HG02588 (cell line): ENCODE measurements at regions not wholly inside any gene's neighbourhood (a gene's known extent, or its start where the extent isn't known, plus 50 kb on each side); places are given as distances from the start of the nearest gene placed in this dataset.
"Not testable (repeated sequence)": the region's sequence is repeated elsewhere in the genome, so short reads cannot be mapped to it uniquely, and the experiment has no call there.

ENCODE experiments used
- ATAC-seq: cut with Tn5 transposase; IDR thresholded peaks from one replicate; pipeline ENCODE4 v1.9.1; 2021; ENCODE audit warnings: mild to moderate bottlenecking, moderate library complexity; ENCODE audit not compliant: unreplicated experiment

DNA sequence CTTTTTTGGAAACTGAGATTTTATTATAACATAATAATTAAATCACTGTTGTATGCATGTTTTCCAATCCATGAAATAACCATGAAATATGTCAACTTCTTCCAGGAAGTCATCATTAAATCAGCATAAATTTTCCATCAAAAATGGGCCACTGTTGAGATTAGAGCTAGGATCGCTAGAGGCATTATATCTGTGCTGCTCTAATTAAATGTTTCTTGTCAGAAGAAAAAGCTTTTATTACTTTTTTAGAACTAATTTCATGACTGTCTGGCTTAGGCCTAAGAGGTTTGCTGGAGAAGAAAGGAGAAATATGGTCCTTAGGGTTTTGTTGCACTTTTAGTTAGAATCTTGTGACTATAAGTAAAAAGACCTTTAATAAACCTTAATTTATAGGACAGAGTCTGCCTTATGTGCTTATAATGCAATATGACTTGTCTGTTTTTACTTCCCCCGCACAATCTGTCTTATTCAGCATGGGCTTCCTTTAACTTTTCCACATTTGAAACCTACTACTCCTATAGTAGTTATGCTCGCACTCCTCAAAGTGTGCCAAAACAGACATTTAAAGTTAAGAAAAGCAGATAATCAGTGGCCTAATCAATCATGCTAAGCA, 363.4 kb upstream of the GCFC2 start:
- ATAC-seq = no peak

DNA sequence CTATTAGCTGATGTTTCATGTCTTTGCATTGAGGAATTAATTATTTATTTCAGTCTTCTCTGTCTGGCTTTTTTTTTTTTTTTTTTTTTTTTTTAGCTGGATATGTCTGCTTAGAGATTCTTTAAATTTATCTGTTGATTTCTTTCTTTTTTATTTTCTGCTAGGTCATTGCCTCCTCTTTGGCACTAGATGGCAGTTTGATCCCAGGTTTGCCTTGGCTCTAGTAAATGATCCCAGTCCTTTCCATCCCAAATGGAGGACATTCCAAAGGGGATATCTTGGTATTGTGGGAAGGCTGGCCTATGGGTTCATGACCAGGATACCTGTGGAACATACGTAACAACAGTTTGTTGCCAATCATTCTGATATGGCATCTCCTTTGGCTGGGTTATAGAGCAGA, 339.5 kb upstream of the GCFC2 start:
- ATAC-seq = no peak

DNA sequence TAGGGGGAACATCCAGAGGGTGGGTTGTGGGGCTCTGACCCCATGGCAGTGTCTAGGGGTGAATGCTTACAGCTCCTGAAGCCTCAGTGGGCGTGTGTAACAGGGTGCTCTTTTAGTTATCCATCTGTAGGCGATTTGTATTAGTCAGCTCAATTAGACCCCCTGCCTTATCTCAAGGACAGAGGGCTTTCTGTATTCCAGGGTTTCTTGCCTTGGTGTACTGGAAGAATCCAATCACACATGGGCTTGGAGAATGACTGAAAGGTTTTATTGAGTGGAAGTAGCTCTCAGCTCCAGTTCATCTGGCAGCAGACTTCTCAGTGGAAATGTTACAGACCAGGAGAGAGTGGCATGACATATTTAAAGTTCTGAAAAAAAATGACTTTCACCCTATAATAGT, 334.0 kb upstream of the GCFC2 start:
- ATAC-seq = no peak

DNA sequence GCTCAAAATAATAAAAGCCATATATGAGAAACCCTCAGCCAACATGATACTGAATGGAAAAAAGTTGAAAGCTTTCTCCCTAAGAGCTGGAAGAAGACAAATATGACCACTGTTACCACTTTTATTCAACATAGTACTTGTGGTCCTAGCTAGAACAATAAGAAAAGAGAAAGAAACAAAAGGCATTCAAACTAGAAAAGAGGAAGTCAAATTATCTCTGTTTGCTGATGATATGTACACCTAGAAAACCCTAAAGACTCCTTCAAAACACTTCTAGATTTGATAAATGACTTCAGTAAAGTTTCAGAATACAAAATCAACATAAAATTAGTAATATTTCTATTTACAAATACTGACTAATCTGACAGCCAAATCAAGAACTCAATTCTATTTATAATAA, 328.8 kb upstream of the GCFC2 start:
- no peak for ATAC-seq

DNA sequence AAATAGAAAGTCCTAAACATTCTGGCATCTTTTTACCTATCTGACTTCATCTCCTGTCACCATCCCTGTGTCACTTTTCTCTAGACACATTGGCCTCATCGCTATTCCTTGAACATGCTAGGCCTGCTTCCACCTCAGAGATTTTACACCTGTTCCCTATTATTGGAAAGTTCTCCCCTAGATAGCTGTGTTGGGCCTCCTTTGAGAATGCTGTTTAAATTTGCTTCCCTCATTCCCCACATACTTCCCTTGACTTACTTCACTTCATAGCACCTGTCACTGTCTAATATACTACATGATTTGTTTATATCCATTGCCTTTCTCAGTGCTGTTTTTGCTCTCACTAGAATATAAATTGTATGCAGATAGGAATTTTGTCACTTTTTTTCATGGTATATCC, 317.0 kb upstream of the GCFC2 start:
- no peak for ATAC-seq

DNA sequence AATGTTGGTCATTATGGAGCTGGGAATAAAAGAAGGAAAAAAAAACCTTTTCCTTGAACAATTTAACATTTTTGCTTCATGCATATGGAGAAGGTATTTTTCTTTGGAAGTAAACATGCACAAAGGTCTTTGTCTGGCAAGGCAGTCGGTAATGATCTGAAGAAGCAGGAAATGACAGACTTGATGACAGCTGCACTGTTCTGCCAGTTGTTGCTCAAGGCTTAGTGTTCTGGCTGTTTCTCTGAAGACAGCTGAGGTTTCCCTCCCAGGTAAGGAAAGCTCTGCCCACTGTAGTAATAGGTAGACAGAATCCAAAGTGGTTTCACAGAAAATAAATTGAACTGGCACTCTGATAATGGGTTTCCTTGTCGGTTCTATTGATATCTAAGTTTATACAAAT, 308.4 kb upstream of the GCFC2 start:
- ATAC-seq = no peak

DNA sequence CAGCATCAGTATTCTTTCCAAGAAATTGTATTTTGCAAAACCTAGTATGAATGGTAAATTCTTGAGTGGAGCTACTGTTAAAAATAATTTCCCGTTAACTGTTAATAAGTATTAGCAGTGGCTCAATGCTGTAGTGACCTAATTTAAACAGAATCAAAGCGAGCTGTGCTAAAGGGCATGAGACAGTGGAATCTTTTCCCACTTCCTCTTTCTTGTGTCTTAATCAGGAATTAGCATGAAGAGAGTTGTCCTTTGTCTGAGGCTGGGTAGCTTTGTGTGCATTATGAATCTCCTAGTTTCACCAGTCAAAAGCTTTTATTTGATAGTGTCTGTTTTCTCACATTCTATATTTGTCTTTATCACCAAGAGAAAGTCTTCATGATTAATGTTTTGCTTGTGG, 298.8 kb upstream of the GCFC2 start:
- ATAC-seq = no peak

DNA sequence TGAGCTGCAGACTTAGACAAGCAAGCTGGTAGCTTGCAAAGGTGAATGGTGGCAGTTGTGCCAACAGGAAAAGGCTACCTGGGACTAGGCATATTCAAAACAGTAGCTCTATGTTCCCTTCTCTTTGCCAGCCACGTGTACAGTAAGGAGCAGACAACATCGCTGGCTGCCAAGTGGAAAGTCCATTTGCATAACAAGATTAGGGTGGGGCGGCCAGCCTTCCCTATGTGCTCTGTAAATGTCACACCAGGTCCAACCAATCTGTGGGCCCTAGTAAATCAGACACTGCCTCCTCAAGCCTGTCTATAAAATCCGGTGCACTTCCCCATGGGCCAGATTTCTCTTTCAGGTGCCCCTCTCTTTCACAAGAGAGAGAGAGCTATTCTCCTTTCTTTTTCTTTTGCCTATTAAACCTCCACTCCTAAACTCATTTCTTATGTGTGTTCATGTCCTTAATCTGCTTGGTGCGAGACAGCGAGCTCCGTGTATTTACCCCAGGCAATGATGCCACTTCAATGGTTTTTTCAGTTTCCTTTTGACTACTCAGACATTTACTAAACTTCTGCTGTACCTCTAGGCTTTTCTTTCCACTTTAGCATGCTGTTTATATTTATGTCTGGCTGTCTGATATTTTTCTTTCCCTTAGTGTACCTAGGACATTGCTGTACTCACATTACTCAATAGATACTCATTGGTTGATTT, 297.4 kb upstream of the GCFC2 start:
- ATAC-seq = peak; percentile 66

DNA sequence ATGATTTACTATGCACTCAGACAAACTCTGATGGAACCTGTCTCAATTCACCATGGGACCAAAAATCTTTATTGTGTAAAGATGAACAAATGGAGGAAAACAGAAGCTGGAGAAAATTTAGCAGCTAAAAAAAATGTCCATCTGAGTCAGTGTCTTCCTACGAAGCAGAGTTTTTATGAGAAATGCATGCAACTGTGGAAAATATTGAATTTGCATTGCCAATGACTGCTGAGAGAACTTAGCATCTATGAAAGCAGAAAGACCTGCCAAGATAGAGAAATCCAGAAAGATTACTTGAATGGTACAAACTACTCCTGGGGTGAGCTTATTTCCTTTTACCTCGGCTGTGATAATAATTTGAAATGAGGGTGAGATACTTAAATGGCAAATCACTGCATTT, 289.7 kb upstream of the GCFC2 start:
- no peak for ATAC-seq

DNA sequence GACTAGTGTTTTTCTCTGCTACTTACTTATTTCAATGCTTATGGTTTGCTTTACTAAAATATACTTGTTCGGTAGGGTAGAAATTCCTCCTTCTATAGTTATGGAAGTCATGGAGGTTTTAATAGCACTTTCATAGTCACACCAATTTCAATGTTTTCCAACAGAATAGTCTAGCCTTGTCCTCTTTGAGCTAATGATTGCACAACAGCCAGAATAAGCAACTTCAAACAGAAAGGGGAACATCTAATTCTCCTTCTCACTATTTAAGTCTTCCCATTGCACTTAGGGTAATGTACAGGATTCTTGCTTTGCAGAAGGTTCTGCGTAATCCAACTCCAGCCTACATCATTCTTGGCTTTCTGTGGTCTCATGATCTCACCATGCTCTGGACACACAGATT, 287.7 kb upstream of the GCFC2 start:
- ATAC-seq = no peak

DNA sequence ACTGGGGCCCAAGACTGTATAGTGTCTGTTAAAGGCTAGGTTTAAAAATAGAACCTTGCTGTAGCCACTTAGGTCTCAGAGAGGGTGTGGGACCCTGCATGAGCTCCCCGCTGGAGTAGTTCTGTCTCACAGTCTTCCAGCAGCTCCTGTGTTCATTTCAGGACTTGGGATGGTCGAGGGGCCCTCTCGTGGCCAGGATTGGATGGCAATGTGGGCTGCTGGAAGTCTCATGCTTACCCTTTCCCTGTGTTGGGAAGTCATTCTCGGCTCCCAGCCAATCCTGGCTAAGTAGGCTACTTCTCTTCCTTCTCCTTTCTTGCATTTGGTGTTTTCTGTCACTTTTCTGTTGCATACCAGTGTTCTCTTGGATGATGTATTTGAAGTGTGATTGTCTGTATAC, 284.0 kb upstream of the GCFC2 start:
- ATAC-seq = no peak

DNA sequence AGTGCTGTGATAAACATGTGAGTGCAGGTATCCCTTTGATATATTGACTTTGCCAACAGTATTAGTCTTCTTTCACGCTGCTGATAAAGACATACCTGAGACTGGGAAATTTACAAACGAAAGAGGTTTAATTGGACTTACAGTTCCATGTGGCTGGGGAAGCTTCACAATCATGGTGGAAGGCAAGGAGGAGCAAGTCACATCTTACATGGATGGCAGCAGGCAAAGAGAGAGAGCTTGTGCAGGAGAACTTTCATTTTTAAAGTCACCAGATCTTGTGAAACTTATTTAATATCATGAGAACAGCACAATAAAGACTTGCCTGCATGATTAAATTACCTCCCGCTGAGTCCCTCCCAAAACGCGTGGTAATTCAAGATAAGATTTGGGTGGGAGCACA, 277.9 kb upstream of the GCFC2 start:
- ATAC-seq = not testable (repeated sequence)

DNA sequence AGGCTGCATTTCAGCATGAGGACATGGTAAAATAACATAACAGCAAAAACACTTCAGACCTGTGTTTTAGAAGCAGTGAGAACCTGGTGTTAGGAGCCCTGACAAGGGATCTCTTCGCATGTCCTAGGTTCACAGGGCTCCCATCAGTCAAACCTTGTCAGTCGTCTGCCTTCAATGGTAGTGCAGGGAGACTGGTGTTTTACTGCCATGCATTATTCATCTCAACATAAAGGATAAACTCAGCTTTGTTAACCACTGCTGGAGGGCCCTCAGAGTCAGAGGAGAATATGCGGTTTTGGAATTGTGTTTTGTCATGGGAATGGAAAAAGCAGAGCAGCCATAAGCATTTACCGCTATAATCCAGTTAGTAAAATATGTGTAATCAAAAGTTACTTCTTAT, 275.9 kb upstream of the GCFC2 start:
- ATAC-seq = no peak

DNA sequence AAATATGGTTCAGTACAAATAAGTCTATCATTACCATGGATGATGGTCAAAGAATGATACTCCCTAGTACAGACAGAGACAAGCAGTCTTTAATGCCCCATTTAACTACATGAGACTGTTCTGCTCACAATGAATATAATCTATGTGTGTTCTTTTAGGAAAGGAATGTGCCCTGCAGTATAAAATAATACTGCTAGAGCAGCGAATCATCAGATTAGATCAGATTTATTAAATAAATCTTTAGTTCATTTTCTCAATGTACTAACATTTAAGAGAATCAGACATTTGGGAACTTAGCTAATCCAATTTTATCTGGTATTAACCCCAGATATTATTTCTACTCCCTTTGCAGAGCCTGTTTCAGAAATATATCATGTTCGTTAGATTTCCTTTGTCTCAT, 272.0 kb upstream of the GCFC2 start:
- ATAC-seq = no peak

DNA sequence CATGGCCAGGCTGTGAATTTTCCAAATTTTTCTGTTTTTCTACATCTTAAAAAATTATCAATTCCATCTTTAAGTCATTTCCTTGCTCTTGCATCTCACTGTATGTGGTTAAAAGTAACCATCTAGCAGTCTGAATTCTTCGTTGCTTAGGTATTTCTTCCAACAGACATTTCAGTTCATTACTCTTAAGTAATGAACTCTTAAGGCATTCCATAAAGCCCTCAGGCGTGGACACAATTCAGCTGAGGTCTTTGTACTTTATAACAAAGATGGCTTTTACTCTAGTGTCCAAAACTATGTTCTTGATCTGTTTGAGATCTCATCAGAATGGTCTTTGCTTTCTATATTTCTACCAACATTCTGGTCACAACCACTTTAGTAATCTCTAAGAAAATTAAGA, 253.9 kb upstream of the GCFC2 start:
- no peak for ATAC-seq

DNA sequence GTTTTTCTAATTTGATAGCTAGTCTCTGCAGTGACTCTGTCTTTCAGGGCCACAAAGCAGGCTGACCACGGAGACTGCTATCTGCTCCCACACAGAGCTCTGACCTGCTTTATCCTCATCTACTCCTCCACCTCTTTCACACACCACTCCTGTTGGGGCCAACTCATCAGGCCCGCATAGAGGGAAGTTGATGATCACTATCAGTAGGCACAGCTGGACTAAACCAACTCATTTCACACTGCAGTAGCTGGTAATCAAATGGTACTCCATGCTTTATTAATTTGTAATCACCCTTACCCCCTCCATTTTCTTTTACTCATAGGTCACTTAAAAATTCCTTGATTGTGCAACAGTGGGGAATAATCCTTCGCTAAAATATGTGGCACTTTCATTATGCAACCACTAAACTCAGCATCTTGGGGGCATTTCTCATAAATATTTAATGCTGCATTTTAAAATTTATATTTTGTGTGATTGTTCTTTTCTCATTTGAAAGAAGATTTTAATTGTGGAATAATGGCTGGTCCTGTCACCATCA, 249.8 kb upstream of the GCFC2 start:
- ATAC-seq = no peak

DNA sequence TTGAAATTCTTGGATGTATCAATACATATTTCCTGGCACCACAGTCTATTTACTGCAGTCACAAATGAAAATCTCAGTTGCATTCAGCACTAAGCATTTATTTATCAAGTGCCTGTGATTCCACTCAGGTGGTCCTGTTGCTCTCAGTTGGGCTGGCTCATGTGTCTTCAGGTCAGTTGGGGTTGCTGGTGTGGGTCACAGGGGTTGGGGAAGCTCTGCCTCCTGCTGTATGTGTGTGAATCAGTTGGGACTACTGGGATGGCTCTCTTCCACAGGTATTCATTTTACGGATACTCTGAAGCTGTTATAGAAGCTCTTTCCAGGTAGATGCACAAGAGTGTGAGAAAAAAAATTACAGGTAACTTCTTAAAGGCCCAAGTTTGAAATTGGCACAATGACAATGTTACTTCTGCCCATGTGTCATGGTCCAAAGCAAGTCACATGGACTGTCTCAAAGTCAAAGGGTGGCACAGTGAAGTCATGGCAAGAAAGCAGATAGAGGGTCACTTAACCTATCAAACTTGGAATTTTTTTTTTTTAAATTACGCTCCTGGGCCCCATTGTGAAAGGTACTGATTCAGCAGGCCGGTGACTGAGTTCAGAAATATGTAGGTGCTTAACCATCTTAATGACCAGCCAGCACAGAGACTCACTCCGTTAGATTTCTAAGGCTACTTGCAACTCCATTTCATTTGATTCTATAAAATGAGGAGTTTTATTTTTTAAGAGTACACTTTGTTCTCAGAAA, 249.2 kb upstream of the GCFC2 start:
- no peak for ATAC-seq

DNA sequence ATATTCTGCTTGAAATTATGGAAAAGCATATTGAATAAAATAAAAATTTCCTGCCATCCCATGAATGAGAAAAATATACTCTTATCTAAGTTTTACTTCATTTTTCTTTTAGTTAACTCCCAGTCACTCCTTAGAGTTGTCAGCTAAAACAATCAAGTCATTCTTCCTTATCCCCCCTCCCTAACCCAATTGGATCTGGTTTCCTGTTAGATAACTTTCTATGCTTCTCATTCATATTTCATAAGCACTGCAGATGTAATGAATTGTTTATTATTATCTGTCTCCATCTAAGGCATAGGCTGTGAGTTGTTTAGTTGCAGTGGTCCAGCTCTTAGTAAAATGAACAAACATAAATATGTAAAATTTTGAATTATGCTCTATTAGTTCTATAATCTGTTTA, 244.0 kb upstream of the GCFC2 start:
- no peak for ATAC-seq

DNA sequence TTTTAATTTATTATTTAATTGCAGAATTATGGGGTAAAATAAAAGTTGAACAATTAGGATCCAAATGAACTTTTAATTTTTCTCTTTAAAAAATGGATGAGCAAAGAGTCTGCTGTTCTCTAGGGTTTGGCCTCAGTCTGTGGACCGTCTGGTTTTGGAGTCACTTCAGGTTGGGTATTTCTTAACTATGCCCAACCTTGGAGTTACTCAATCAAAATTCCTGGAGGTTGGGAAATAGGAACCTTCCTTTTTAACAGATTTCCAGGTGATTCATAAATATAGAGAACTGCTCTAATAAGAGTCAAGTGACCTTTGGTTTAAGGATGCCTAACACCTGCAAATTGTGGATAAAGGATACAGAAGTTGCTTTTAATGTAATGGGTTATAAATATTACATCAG, 241.5 kb upstream of the GCFC2 start:
- ATAC-seq = no peak

DNA sequence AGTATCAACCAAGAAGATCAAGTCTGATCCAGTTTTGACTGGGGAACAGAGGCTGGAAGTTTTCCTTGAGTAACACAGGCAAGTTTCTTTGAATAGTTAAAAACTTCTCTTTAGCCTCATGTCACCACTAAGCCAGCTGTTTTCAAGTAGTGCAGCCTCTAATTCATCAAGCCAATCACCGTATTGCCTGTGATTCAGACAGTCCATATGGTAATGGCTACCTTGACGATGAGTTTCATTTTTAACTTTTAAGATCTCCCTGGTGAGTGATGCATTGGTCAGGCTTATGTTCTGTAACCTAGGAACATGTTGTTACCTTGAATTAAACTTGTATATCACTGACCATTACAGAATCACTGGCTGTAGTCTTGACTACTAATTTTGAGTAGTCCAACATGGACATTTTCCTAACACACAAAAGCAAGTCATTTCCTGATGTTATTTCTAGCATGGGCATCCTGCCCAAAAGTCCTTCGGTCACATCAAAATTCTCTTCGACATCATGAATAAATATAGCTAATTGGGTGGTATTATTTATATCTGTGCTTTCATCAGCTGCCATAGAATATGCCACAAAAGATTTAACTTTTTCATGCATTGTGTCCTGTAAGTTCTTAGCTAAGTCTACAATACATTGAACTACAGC, 238.8 kb upstream of the GCFC2 start:
- ATAC-seq = no peak

DNA sequence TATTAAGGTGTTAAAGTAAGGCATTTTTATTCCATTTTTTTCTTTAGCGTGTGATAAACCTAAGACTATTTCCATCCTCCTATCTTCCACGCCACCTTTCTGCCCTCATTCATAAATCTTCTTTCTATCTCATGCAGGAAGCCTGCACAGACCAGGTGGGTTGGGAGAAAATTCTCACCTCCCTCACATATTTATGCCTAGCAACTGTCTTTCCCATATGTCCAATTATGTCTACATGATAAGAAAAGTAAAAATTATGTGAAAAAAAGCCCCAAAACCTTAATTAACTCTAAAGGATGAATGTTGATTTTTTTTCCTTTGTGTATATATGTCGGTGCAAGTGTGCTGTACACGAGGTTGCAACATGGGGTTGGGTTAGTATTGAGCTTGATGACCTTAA, 225.6 kb upstream of the GCFC2 start:
- ATAC-seq = no peak

DNA sequence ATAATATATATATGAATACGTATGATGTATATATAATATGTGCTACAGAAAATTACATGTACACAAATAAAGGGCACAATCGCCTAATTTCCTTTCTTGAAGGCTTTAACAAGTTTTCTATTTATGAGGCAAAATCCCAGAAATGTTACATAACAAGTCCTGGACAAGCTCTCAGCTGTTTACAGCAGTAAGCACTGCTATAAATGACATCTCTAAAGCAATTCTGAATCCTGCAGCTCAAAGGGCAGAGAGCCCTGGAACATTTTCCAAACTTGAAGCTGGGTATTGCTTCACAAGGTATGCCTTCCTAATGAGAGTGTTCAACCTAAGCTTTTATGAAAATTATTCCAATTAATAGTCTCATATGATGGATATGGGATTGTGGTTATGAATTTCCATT, 222.3 kb upstream of the GCFC2 start:
- no peak for ATAC-seq
